Left colon (tissue), 2 donors: ENCODE measurements at regions not wholly inside any gene's neighbourhood (a gene's known extent, or its start where the extent isn't known, plus 50 kb on each side); places are given as distances from the start of the nearest gene placed in this dataset.
"Not testable (repeated sequence)": the region's sequence is repeated elsewhere in the genome, so short reads cannot be mapped to it uniquely, and the experiment has no call there.

Experiments
- ATAC-seq: fragments of 200-7000 bp; cut with Tn5 transposase; one replicate; pipeline ENCODE4 v1.9.1; 2020; ENCODE audit warnings: mild to moderate bottlenecking, moderate library complexity
- DNase-seq, 2 donors: peaks; one replicate each; pipeline ENCODE4 v3.0.0-alpha.2; 2020
- intact Hi-C, 2 donors: fragments of 100-400 bp; cut with DNase I in 1 of 2; cut with micrococcal nuclease in 1 of 2; formaldehyde crosslinking; loops; one replicate each; pipeline versions ENCODE4 v1.11.2 to v1.14.0; 2022; cut with DNase I, micrococcal nuclease
- donor health status: DM: no; HTN: no; CAD: no.
- donor health status: DM: yes; HTN: yes; CAD: no.

GRCh38 chr14:25381498-25381897 lies 331.6 kb upstream of the STXBP6 start:
- intact Hi-C loops, result no loop called here
- ATAC-seq, result no peak
- no peak for DNase-seq

- no peak for DNase-seq
- intact Hi-C loops, result no loop called here
- no peak for ATAC-seq
Measured at GRCh38 chr14:25375639-25376038, 325.7 kb upstream of the STXBP6 start.

- peak; percentile 77 for ATAC-seq
- intact Hi-C loops, result no loop called here
Measured at GRCh38 chr14:25371068-25371467, 321.1 kb upstream of the STXBP6 start.

GRCh38 chr14:25370057-25370456 lies 320.1 kb upstream of the STXBP6 start:
- ATAC-seq, DNase-seq, intact Hi-C loops: not testable (repeated sequence)

More at GRCh38 chr14:25371068-25371467, 321.1 kb upstream of the STXBP6 start:
- no peak for DNase-seq

- ATAC-seq, result peak; percentile 96
- DNase-seq, result no peak
- intact Hi-C loops, result no loop called here
Measured at GRCh38 chr14:25358330-25358729, 308.4 kb upstream of the STXBP6 start.

GRCh38 chr14:25351269-25351668 lies 301.3 kb upstream of the STXBP6 start:
- intact Hi-C loops, result no loop called here
- no peak for DNase-seq
- ATAC-seq, result no peak

GRCh38 chr14:25350802-25351201 lies 300.9 kb upstream of the STXBP6 start:
- DNase-seq, result no peak
- intact Hi-C loops, result no loop called here
- ATAC-seq, result no peak

GRCh38 chr14:25350021-25350420 lies 300.1 kb upstream of the STXBP6 start:
- intact Hi-C loops, result no loop called here
- DNase-seq (no peak), ATAC-seq (no peak)

GRCh38 chr14:25349269-25349668 lies 299.3 kb upstream of the STXBP6 start:
- intact Hi-C loops, result no loop called here
- DNase-seq, result no peak
- ATAC-seq, result no peak

GRCh38 chr14:25340882-25341281 lies 290.9 kb upstream of the STXBP6 start:
- intact Hi-C loops, result no loop called here
- DNase-seq (no peak), ATAC-seq (no peak)

- intact Hi-C loops, result no loop called here
- no peak for DNase-seq
- ATAC-seq, result no peak
Measured at GRCh38 chr14:25322784-25323183, 272.8 kb upstream of the STXBP6 start.

GRCh38 chr14:25316007-25316406 lies 266.1 kb upstream of the STXBP6 start:
- ATAC-seq, intact Hi-C loops, DNase-seq: not testable (repeated sequence)

- peak; percentile 41 to 52 for DNase-seq
- intact Hi-C loops, result no loop called here
- peak; percentile 97 for ATAC-seq
Measured at GRCh38 chr14:25308244-25308643, 258.3 kb upstream of the STXBP6 start.

GRCh38 chr14:25303934-25304333 lies 254.0 kb upstream of the STXBP6 start:
- DNase-seq (no peak), ATAC-seq (no peak)
- intact Hi-C loops, result no loop called here

GRCh38 chr14:25298238-25298637 lies 248.3 kb upstream of the STXBP6 start:
- DNase-seq (no peak), ATAC-seq (no peak)
- intact Hi-C loops, result no loop called here

GRCh38 chr14:25290154-25290553 lies 240.2 kb upstream of the STXBP6 start:
- DNase-seq, intact Hi-C loops, ATAC-seq: not testable (repeated sequence)

GRCh38 chr14:25274529-25274928 lies 224.6 kb upstream of the STXBP6 start:
- intact Hi-C loops, result no loop called here
- ATAC-seq, result no peak
- no peak for DNase-seq

GRCh38 chr14:25267186-25267585 lies 217.2 kb upstream of the STXBP6 start:
- DNase-seq (no peak), ATAC-seq (no peak)
- intact Hi-C loops, result no loop called here

- ATAC-seq, result no peak
- no peak for DNase-seq
- intact Hi-C loops, result loop anchor here in 1 of 2 donors (5.0 kb wide), 1 partner anchor 923 kb away; no protein-coding TSS in a partner anchor
Measured at GRCh38 chr14:25259470-25259869, 209.5 kb upstream of the STXBP6 start.

GRCh38 chr14:25252793-25253192 lies 202.8 kb upstream of the STXBP6 start:
- ATAC-seq (no peak), DNase-seq (no peak)
- intact Hi-C loops, result no loop called here

GRCh38 chr14:25250516-25250915 lies 200.6 kb upstream of the STXBP6 start:
- intact Hi-C loops, result no loop called here
- ATAC-seq (no peak), DNase-seq (no peak)

GRCh38 chr14:25247609-25248008 lies 197.7 kb upstream of the STXBP6 start:
- intact Hi-C loops, result no loop called here
- ATAC-seq, result no peak
- no peak for DNase-seq
